ENCODE measurements at regions not wholly inside any gene's neighbourhood (a gene's known extent, or its start where the extent isn't known, plus 50 kb on each side); places are given as distances from the start of the nearest gene placed in this dataset.

DNA sequence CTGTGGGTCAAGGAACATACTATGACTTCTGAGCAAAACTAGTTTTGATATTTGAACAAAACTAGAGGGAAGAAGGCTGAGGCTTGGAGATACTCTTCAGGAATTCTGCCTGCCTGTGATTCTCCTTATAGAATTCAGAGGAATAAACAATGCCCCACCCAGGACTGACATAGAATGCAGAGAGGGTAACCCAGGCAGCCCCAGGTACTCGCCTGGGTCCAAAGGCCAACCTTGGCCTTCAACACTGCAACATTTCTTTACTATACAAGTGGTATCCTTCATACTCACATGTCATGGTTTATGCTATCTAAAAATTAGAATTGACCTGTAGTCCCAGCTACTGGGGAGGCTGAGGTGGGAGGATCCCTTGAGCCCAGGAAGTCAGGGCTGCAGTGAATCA, 217.0 kb upstream of the FOXN3 start:
- 83 to 88% methylated on average over 1 of the region's 1 CpG for WGBS, 2 donors
- H3K27ac ChIP-seq = no peak overlapping the region
- TF ChIP-seq POLR2A (IDR thresholded peaks at IDR 0.05) = no peak
- TF ChIP-seq, protein P1, sequence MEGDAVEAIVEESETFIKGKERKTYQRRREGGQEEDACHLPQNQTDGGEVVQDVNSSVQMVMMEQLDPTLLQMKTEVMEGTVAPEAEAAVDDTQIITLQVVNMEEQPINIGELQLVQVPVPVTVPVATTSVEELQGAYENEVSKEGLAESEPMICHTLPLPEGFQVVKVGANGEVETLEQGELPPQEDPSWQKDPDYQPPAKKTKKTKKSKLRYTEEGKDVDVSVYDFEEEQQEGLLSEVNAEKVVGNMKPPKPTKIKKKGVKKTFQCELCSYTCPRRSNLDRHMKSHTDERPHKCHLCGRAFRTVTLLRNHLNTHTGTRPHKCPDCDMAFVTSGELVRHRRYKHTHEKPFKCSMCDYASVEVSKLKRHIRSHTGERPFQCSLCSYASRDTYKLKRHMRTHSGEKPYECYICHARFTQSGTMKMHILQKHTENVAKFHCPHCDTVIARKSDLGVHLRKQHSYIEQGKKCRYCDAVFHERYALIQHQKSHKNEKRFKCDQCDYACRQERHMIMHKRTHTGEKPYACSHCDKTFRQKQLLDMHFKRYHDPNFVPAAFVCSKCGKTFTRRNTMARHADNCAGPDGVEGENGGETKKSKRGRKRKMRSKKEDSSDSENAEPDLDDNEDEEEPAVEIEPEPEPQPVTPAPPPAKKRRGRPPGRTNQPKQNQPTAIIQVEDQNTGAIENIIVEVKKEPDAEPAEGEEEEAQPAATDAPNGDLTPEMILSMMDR (IDR thresholded peaks at IDR 0.05) = no peak
- no peak for TF ChIP-seq EP300 (IDR thresholded peaks at IDR 0.05)
- no peaks in the 10 kb centered on the region for H3K4me1 ChIP-seq
- H3K27me3 ChIP-seq = no peaks in the 10 kb centered on the region
- no peaks in the 10 kb centered on the region for H3K9me3 ChIP-seq
- no peaks in the 10 kb centered on the region for H3K36me3 ChIP-seq
- H3K4me3 ChIP-seq = no peak overlapping the region
- DNase-seq (ENCODE audit: low spot score in 2 of 2) = no peak

DNA sequence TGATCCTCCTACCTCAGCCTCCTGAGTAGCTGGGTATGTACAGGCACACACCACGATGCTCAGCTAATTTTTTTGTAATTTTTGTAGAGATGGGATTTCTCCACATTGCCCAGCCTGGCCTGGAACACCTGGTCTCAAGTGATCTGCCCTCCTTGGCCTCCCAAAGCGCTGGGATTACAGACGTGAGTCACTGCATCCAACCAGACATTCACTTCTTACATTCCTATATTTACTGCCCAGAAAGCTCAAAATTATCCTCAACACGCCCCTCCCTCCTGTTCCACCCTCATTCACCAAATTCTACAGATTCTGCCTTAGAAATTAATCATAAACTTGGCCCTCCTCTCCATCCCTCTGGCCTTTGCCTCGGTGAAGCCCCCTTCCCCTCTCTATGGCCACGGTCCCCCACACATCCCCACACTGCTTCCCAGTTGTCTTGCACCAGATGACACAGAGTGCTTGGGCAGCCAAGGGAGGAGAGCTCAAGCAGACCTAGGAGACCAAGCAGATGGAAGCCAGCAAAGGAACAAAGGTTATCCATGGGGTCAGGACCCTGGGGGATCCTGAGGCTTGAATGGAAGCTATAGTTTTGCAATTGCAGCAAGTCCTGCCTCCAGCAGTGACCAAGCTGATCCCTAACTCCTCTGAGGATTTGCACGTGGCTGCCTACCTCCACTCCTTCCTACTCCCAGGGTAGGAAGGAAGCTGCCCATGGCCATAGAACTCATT, 213.2 kb upstream of the FOXN3 start:
- DNase-seq (ENCODE audit: low spot score in 2 of 2) = no peak
- TF ChIP-seq POLR2A (IDR thresholded peaks at IDR 0.05) (no peak), EP300 (IDR thresholded peaks at IDR 0.05) (no peak)
- TF ChIP-seq, protein P1 (IDR thresholded peaks at IDR 0.05) = no peak
- Histone ChIP-seq H3K27me3 (no peaks in the 10 kb centered on the region), H3K4me1 (peaks cover 0 to 2% (median 0%) of the 10 kb centered on the region in 4 donors), H3K9me3 (no peaks in the 10 kb centered on the region), H3K36me3 (no peaks in the 10 kb centered on the region), H3K27ac (no peak overlapping the region), H3K4me3 (no peak overlapping the region)
- WGBS, 2 donors = 79 to 83% methylated on average over 7 of the region's 7 CpGs

DNA sequence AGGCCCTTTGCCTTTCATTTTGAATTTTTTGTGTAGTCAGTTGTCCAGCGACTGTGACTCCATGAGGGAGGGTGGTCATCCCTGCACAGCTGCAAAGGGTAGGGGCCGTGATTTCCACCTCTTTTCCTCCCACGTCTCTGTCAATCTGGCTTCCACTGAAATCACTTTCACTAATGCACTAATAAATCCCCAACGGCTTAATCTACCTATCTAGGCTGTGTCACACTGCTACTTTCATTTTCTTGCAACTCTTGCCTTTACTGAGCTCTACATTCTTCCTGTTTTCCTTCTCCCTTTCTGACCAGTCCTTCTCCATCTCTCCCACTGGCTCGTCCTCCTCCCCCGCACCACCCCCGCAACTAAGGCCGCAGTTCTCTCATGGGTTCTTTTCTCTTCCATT, 212.3 kb upstream of the FOXN3 start:
- Histone ChIP-seq H3K9me3 (no peaks in the 10 kb centered on the region), H3K27ac (no peak overlapping the region), H3K4me1 (peaks cover 0 to 6% (median 0%) of the 10 kb centered on the region in 4 donors), H3K4me3 (no peak overlapping the region), H3K36me3 (no peaks in the 10 kb centered on the region), H3K27me3 (no peaks in the 10 kb centered on the region)
- WGBS, 2 donors = 63 to 72% methylated on average over 8 of the region's 8 CpGs
- no peak for DNase-seq (ENCODE audit: low spot score in 2 of 2)
- TF ChIP-seq POLR2A (IDR thresholded peaks at IDR 0.05) (no peak), EP300 (IDR thresholded peaks at IDR 0.05) (no peak)
- TF ChIP-seq, protein P1 (IDR thresholded peaks at IDR 0.05) = no peak

DNA sequence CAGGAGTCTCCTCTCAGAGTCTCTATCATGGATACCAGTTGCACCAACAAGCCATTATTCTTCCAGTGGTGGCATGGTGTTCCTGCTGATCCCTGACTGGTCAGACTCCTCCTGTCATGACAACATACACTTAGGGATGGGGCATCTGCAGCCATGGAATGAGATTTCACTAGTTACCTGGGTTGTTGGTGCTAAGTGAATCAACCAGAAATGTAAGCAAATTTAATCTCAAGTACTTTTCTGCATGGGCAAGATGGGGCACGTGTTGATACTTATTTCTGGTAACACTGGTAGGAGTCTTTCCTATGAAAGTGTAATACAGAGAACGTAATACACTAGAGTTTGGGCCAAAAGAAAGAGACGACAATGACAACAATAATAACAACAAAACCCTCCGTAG, 211.5 kb upstream of the FOXN3 start:
- no peak overlapping the region for H3K27ac ChIP-seq
- no peak for DNase-seq (ENCODE audit: low spot score in 2 of 2)
- no peaks in the 10 kb centered on the region for H3K27me3 ChIP-seq
- H3K36me3 ChIP-seq = no peaks in the 10 kb centered on the region
- peaks cover 0 to 6% (median 0%) of the 10 kb centered on the region in 4 donors for H3K4me1 ChIP-seq
- WGBS, 2 donors = 87 to 92% methylated on average over 4 of the region's 4 CpGs
- H3K9me3 ChIP-seq = no peaks in the 10 kb centered on the region
- no peak overlapping the region for H3K4me3 ChIP-seq
- TF ChIP-seq, protein P1 (IDR thresholded peaks at IDR 0.05) = no peak
- TF ChIP-seq EP300 (IDR thresholded peaks at IDR 0.05) = no peak
- TF ChIP-seq POLR2A (IDR thresholded peaks at IDR 0.05) = no peak

DNA sequence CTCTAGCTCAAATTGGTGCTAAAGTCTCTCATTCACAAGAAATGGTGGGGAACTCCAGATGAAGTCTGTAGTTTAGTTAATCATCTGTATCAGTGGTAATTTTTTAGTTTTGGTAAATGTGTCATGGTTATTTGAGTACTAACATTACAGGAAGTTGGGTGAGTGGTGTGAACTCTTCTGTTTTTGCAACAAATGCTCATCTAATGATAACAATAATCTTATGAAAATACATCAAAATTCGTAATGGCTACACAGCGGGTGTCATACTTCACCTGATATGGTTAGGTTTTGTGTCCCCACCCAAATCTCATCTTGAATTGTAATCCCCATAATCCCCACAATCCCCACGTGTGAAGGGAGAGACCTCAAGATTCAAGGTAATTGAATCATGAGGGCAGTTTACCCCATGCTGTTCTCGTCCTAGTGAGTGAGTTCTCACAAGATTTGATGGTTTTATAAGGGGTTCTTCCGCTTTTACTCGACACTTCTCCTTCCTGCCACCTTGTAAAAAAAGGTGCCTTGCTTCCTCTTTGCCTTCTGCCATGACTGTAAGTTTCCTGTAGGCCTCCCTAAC, 209.3 kb upstream of the FOXN3 start:
- Histone ChIP-seq H3K4me3 (no peak overlapping the region), H3K9me3 (no peaks in the 10 kb centered on the region), H3K27ac (no peak overlapping the region), H3K36me3 (no peaks in the 10 kb centered on the region), H3K4me1 (peaks cover 0 to 6% (median 0%) of the 10 kb centered on the region in 4 donors), H3K27me3 (no peaks in the 10 kb centered on the region)
- TF ChIP-seq EP300 (IDR thresholded peaks at IDR 0.05) (no peak), POLR2A (IDR thresholded peaks at IDR 0.05) (no peak)
- TF ChIP-seq, protein P1 (IDR thresholded peaks at IDR 0.05) = no peak
- no peak for DNase-seq (ENCODE audit: low spot score in 2 of 2)
- 80 to 84% methylated on average over 6 of the region's 6 CpGs for WGBS, 2 donors

Measured in tibial nerve (tissue), 4 donors.